GM12872 (cell line): ENCODE measurements at regions not wholly inside any gene's neighbourhood (a gene's known extent, or its start where the extent isn't known, plus 50 kb on each side); places are given as distances from the start of the nearest gene placed in this dataset.

Experiments
- CTCF ChIP-seq: IDR thresholded peaks from 3 replicates; pipeline ENCODE4 v1.5.1; 2011; ENCODE audit warnings: low read depth, mild to moderate bottlenecking, low read length, moderate library complexity; ENCODE audit not compliant: insufficient read depth

DNA sequence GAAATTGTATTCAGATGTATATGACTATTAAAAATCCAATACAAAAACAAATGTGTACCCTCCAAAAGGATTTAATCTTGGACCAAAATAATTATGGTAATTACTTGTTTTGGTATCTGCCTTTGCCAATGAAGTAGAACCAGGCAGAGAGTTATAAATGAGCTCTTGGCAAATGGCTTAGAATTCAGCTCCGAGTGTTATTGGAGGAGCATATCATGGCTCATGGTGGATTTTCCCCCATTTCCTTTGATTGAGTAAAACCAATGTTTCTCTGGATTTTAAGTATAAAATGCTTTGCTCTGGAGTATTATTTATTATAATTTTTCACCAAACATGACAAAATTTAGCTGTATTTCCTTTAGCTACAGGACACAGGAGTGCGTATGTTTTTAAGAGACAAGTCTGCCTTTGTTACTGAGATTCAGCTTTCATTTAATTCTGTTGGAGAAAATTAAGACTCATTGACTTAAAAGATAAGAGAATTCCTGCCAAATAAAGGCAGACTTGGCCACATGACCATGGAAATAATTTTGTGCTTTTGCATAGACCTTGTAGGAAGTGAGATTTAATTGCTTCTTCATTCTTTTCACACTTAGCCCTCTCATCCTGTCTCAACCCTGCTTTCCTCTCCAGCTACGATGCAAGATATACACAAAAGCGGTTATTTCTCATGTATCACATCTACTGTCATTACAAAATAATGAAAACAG lies 281.0 kb upstream of the SOX11 start:
- no peak for TF ChIP-seq CTCF

GRCh38 chr2:5412001-5412400 lies 280.2 kb upstream of the SOX11 start:
- no peak for TF ChIP-seq CTCF

- TF ChIP-seq CTCF: no peak
Observed at GRCh38 chr2:5433855-5434254, 258.3 kb upstream of the SOX11 start.

GRCh38 chr2:5437375-5437774 lies 254.8 kb upstream of the SOX11 start:
- TF ChIP-seq CTCF: no peak

- TF ChIP-seq CTCF: no peak
Observed at GRCh38 chr2:5440174-5440573, 252.0 kb upstream of the SOX11 start.

DNA sequence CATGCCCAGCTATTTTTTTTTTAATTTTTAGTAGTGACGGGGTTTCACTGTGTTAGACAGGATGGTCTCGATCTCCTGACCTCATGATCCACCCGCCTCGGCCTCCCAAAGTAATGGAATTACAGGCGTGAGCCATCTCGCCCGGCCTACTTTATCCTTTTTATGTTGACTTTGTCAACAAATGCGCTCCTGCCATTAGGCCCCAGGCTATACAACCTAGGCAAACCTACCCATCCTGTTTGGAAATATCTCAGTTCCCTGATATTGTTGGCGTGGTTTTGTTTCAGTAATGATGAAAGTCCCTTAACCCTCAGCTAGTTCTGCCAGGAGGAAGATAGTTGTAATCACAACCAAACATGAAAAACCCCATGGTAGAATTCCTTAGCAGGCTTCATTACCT lies 249.4 kb upstream of the SOX11 start:
- TF ChIP-seq CTCF: no peak

GRCh38 chr2:5444168-5444567 lies 248.0 kb upstream of the SOX11 start:
- TF ChIP-seq CTCF: no peak

DNA sequence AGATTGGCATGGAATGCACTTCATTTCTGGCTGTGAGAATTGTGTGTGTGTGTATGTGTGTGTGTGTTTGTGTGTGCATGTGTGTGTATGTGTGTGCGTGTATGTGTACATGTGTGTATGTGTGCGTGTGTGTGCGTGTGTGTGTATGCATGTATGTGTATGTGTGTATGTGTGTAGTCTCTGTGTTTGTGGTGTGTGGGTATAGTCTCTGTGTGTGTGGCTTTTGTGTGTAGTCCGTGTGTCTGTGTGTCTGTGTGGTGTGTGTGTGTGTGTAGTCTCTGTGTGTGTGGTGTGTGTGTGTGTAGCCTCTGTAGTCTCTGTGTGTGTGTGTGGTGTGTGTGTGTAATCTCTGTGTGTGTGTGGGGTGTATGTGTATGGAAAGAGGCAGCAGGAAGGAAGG lies 247.3 kb upstream of the SOX11 start:
- no peak for TF ChIP-seq CTCF
